Right ventricle myocardium superior (tissue), 1 donor: ENCODE measurements at regions not wholly inside any gene's neighbourhood (a gene's known extent, or its start where the extent isn't known, plus 50 kb on each side); places are given as distances from the start of the nearest gene placed in this dataset.

Source experiments
- ATAC-seq: fragments of 200-7000 bp; cut with Tn5 transposase; one replicate; pipeline ENCODE4 v1.9.1; 2020; ENCODE audit warnings: mild to moderate bottlenecking; ENCODE audit not compliant: poor library complexity
- DNase-seq: peaks from one replicate; pipeline ENCODE4 v3.0.0-alpha.2; 2020
- intact Hi-C: fragments of 100-400 bp; cut with DNase I; formaldehyde crosslinking; loops from one replicate; pipeline ENCODE4 v1.11.2; 2022
- donor health status: DM: no; HTN: yes; CAD: no; lungs with severe emphysema.

DNA sequence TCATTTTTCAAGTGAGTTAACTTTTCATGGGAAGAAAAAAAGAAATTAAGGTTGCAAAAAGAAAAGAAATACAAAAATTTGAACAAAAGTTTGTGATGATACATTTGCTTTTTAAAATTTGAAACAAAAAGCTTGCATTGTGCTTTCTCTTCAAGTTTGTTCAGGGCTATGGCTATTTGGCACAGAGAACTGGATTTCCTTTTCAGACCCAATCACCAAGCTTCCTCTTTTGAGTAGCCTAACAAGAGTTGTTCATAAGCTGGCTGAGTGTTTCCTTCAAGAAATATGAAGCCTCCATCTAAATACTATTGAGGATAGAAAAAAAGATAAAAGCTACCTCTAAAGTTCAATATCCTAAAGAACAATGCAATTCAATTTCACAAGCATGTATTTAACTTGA, 787.8 kb downstream of the LIG4 start:
- ATAC-seq (no peak), DNase-seq (no peak)
- intact Hi-C loops: no loop called here

DNA sequence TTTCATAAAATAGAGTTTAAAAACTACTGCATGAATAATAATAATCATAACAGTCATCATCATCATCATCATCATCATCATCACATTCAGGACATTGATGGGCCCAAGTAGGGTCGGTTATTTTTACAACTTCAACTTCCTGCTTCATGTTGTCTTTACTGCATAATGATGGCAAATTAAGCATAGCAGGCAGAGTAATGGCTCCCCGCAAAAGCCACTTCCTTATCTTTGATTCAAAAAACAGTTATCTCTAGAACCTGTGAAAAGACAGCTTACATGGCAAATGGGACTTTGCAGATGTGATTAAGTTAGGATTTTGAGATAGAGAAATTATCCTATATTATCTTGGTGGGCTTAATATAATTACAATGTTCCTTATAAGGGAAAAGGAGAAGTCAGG, 792.9 kb downstream of the LIG4 start:
- ATAC-seq (no peak), DNase-seq (no peak)
- intact Hi-C loops: no loop called here

DNA sequence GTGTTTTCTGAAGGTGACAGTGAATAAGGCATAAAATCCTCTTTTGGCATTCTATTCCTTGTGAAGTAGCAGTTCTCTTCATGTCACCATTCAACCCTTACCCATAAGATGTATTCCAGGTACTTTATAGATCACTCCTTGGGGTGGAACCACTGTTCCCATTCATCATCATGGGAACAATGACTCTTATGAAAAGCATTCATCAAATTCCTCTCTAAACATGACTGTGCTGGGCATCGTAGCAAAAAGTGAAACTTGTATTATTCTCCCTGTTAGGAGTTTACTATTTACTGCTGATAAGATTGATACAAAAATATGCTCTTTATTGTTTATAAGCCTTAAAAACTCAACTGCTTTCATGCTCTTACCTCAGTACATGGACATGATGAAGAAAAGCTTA, 793.4 kb downstream of the LIG4 start:
- no peak for DNase-seq
- no peak for ATAC-seq
- intact Hi-C loops: no loop called here

DNA sequence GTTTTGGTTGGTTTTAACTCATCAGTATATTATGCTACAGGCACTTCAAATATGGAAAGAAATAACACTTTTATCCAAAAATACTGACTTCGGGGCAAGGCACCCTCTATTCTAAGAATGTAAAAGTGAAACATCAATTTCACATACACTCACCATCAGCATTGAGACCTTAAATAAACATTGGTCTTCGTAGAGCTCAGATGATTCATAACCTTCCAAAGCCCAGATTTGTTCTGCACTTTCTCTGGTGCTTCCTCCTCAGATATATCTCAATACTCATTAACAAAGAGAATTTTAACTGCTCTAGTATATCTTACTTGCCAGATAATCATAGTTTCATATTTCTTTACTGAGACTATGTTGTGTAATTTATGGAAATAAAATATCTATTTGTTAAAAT, 794.3 kb downstream of the LIG4 start:
- ATAC-seq (no peak), DNase-seq (no peak)
- intact Hi-C loops: no loop called here

DNA sequence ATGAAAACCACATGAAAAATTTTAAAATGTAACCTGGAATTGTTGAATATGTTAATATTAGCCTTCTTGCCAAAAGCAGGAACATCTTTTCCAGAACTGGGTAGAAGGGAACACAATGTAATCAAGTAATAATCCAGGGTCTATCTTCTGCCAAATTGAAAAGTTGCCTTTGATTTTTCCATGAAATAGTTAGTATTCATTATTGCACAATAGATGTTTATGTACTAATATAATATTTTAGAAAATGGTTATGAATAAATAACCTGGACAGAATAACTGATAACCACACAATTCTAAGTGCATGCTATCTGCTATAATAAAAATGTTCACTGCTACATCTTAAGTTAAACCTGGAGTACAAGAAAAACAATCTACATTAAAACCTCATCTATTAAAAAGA, 802.3 kb downstream of the LIG4 start:
- DNase-seq: no peak
- intact Hi-C loops: no loop called here
- ATAC-seq: no peak

DNA sequence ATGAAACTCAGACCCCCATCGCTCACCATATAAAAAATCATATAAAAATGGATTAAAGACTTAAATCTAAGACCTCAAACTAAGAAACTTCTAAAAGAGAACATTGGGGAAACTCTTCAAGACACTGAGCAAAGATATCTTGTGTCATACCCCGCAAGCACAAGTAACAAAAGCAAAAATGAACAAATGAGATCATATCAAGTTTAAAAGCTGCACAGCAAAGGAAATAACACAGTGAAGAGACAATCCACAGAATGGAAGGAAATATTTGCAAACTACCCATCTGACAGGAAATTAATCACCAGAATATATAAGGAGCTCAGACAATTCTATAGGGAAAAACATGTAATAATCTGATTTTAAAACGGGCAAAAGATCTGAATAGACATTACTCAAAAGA, 808.3 kb downstream of the LIG4 start:
- ATAC-seq (no peak), DNase-seq (no peak)
- intact Hi-C loops: no loop called here

DNA sequence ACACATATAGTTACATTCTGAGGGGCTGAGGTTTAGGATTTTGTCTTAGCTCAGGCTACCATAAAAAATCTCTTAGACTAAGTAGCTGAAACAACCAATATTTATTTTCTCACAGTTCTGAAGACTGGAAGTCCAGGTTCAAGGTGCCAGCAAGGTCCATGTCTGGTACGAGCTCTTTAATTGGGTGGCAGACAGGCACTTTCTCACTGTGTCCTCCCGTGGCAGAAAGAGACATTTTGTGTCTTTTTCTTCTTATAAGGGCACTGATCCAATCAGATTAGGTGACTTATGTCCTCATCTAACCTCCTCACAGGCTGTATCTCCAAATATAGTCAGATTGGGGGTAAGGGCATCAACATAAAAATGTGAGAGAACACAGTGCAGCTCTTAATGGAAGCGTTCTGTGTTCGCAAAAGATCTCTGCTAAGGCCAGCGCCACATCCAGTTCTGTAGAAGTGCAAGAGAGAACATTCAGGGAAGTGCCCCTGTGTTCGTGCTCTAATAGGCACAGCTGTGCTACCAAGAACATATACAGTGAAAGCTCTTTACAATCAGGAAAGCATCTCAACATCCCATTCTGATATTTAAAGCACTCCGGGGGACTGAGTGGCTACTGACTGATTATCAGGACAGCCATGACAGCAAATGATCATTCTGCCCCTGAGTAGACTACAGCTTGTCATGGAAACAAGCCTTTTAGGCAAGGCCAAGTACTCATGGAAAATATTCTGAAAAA, 819.2 kb downstream of the LIG4 start:
- DNase-seq: no peak
- ATAC-seq: no peak
- intact Hi-C loops: no loop called here

DNA sequence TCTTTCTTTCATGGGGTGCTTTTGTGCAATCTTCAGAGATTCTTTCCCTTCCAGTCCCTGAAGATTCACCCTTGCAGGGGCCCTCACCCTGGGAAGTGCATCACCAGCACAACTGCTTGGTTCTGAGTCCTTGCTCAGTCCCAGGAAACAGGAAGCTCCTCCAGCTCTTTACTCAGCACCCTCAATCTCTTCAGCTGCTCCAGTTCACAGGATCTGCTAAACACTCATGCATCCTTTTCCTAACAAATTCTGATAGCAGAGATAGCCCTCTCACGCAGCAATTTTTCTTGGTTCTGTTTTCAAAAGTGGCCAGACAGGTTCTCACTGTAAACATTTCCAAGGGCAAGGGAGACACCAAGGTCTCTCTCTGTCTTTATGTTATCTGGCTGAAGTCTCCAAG, 823.1 kb downstream of the LIG4 start:
- intact Hi-C loops: no loop called here
- no peak for ATAC-seq
- DNase-seq: no peak

DNA sequence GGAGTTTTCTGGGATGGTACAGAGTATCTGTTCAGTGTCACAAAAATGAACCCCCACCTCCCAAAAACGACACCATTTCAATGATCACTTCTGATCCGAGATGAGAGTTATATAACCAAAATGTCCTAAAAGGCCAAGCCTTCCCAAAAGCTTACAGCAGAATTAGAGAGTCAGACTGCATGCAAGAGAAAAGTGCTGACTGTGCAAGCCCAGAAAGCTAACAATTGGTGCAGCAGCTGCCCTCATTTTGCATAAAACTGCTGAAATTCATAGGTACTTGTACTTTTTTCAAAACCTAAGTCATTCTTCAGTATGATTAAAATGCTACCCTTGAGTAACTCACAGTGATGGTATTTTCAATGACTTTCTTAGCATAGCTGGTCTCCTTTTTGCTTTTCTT, 819.6 kb upstream of the ARGLU1 start:
- no peak for DNase-seq
- no peak for ATAC-seq
- intact Hi-C loops: no loop called here

DNA sequence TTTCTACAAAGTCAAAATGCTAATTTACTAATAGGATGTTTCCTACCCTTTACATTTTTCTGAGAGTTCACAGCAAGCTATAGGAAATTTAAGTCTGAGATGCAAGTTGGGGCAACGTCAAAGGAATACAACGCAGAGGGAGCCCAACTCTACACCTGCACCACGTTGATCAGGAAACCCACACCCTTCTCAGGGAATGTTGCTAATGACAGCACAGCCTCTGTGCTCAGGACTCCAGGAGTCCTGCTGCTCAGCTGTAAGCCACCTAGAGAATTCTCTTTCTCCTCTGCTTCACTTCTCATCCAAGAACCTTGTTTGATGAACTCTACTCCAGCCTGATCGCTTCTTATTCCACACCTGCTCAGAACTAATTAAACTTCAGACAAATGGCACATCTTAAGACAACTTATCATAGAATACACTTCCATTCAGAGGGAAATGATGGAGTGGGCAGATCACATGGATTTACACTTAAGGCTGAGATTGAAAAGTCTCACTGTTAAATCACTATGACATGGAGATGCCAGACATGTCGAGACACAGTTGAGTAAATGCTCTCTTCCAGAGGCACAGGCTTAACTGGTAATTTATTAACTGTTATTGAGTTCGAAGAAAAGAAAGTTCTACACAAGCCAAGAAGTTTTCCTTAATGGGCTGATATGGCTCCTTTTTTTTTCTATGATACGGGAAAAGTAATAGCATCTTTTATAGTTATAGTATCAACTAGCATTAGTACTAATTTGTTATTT, 811.6 kb upstream of the ARGLU1 start:
- DNase-seq (no peak), ATAC-seq (no peak)
- intact Hi-C loops: no loop called here

DNA sequence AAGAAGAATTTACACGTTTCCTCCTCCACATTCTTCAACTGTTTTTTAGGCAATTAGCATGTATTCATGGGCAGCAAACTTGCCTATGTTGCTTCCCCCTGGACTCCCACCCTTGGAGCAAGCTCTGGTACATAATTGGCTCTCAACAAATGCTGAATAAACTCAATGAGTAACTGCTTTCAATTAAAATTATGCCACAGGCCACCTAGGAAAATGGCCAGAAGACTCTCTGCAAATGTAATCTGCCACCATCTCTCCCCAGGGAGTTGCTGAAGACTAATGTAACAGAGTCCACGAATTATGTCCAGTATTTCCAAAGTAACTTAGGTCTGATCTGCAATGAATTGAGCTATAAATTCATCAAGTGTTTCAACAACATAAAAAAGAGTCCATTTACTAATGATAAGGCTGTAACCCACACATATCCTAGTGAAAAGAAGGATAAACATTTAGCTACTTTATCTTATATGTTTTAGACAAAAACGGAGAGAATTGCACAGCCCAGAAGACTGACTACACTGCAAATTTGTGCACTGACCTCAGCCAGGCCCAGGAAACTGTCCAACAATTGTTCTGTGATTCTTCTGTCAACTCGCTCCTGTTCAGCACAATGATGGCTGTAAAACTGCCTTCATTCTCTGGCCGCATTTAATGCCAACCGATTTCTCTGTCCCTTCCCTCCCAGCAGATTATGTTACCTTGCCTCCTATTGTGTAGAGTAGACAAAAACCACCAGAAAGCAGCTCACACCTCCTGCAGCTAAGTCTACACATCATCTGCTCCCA, 808.6 kb upstream of the ARGLU1 start:
- ATAC-seq: no peak
- intact Hi-C loops: no loop called here
- DNase-seq: no peak

DNA sequence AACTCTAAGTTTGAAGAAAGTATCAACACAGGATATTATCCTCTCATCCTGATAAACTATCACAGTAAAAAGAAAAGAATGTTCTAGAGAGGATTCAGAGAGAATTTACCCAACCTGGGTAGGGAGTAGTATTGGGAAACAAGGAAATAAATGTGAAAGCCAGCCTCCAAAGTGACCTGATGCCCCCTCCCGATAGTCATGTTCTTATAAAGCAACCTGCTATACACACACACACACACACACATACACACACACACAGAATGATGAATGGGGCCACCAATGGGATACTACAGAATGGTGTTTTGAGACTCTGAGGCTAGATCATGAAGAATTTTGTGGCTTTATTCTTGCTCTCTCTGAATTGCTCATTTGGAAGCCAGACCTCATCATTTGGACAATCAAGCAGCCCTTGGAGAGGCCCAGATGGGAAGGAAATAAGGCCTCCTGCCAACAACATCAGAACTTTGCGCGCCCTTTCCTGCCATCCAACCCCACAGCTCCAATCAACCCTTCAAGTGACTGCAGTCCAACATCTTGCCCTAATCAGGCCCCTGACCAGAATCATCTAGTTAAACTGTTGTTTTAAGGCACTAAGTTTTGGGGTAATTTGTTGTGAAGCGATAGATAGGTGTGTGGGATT, 807.9 kb upstream of the ARGLU1 start:
- no peak for DNase-seq
- ATAC-seq: no peak
- intact Hi-C loops: no loop called here

DNA sequence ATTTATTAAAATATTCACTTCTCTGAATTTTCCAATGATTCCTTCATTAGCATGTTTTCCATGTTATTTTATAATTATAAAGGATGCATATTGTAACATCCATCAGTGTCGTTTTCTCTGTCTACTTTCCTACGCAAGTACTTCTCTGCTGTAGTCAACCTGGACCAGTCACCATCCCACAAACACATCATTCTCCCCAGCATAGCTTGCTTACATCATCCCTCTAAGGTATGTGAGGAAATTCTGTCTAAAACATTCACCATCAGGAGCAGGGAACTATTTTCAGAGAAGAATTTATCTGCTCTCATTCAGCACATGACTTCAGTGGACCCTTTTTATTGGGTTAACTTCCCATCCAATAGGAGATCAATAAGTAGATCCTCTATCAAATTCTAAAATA, 806.1 kb upstream of the ARGLU1 start:
- no peak for ATAC-seq
- intact Hi-C loops: no loop called here
- no peak for DNase-seq

DNA sequence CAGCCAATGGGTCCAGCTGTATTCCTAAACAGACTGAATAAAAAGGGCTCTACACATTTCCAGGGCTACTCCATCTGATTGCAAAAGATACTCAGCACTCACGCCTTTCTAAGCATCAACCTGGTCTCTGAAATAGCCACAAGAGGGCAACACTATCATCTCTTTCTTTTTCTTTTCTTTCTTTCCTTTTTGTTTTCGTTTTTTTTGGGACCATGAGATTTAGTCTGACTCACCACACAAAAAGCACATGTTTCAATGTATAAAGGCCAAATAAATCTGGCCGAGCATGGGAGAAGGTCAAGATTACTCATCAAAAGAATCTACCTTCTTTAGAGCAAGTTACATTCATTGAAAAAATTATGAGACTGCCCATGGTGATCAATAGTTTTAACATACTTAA, 805.6 kb upstream of the ARGLU1 start:
- intact Hi-C loops: no loop called here
- DNase-seq (no peak), ATAC-seq (no peak)

DNA sequence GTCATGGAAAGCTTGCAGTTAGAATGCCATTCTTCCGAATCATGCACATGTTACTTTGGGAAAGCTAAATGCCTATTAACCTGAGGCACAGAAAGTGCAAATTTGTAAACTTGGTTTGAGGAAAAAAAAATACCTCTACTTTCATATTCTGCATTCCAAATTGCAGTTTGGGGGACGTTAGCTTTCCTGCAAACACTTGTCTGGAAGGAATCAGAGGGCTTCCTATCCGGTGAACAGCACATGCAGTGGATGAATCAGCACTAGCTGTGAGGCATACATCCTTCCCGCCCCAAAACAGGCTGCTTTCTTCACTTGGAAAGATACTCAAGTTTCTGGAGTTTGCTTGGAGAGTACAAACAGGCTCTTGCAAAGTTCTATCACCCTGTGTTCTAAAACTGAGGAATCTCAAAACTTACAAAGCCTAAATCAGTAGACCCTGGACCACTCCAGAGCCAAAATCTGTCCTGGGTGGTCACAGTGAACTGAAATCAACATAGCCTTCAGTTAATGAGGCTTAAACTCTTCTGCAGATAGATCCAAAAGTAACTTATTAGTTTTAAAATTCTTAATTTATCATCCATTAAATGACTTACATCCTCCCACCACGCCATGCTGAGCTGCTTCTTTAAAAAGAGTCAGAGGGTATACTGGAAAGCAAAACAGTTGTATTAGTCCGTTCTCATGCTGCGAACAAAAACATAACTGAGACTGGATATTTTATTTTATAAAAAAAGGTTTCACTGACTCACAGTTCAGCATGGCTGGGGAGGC, 802.3 kb upstream of the ARGLU1 start:
- no peak for ATAC-seq
- intact Hi-C loops: no loop called here
- no peak for DNase-seq

DNA sequence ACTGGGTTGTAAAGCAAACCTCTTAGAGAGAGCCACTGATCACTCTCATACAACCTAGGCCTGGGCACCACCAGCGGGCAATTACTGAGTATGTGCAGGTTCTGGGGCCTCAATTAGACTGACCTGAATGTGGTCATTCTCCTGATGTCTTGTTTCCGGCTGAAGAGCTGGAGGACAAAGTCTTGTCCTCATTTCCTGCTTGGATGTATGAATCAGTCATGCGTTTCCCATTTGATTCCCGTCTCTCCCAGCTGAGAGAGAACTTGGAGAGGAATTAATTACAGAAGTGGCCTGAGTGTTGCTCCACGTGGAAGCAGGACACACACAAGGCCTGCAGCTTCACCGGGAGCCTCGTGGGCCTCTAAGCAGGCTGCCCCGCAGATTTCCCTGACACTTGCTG, 799.3 kb upstream of the ARGLU1 start:
- DNase-seq (no peak), ATAC-seq (no peak)
- intact Hi-C loops: no loop called here

DNA sequence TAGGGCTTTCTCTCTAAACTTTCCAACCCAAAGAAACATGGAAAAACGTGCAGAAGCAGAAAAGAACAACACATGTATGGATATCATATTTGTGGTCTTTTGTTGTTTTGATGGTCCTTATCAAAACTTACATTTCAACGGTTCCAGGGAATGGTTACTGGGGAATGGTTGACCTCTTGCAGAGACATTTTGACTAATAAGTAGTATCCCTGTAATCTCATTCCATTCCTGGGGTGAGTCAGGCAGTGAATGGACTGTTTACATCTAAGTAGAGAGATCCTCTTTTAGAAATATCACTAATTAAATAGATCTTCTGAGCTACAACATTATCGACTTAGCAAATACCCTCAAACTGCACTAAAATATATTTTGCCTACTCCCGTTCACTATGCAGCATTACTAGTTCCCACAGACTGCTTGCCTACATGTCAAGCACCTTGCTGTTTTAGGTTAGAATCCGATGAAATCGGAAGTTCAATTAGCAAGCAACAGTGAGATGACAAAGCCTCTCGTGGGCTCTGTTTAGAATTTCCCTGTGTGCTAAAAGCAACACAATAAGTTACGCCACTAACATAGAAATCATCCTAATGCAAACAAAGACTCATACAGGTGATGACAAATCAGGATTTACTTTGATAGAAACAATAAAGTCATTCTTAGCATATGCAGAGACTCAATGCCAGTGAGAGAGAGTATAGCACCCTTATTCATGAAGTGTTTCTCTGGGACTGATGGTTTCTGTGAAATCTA, 797.7 kb upstream of the ARGLU1 start:
- ATAC-seq: no peak
- intact Hi-C loops: no loop called here
- DNase-seq: no peak

DNA sequence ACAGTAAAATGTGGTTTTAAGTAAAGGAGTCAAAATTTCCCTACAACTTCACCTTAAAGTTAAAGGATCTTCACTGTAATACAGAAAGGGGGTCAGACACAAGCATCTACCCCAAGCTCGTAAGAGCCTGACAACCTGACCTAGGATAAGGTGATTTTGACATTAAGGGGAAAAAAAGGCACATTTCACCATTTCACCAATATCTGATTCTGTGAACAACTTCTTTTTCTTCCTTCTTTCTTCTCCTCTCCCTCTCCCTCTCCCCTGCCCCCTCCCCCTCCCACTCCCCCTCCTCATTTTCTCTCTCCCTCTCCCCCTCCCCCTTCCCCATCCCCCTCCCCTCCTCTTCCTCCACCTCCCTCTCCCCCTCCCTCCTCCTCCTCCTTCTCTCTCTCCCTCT, 796.7 kb upstream of the ARGLU1 start:
- DNase-seq (no peak), ATAC-seq (no peak)
- intact Hi-C loops: no loop called here
